Central memory CD4-positive, alpha-beta T cell (primary cell): ENCODE measurements at regions not wholly inside any gene's neighbourhood (a gene's known extent, or its start where the extent isn't known, plus 50 kb on each side); places are given as distances from the start of the nearest gene placed in this dataset.

ENCODE experiments used
- DNase-seq: peaks from one replicate; pipeline ENCODE4 v3.0.0; 2022

DNA sequence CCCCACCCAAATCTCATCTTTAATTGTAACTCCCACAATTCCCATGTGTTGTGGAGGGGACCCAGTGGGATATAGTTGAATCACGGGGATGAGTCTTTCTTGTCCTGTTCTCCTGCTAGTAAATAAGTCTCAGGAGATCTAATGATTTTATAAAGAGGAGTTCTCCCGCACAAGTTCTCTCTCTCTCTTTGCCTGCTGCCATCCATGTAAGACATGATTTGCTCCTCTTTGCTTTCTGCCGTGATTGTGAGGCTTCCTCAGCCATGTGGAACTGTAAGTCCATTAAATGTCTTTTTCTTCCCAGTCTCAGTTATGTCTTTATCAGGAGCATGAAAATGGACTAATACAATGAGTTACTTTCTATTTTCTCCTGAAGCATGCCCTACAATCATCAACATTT, 1158.5 kb downstream of the CDH18 start:
- DNase-seq = no peak

GRCh38 chr5:18850216-18850615, 1137.8 kb downstream of the CDH18 start:
- DNase-seq = no peak

GRCh38 chr5:18872978-18873377, 1115.0 kb downstream of the CDH18 start:
- no peak for DNase-seq

DNA sequence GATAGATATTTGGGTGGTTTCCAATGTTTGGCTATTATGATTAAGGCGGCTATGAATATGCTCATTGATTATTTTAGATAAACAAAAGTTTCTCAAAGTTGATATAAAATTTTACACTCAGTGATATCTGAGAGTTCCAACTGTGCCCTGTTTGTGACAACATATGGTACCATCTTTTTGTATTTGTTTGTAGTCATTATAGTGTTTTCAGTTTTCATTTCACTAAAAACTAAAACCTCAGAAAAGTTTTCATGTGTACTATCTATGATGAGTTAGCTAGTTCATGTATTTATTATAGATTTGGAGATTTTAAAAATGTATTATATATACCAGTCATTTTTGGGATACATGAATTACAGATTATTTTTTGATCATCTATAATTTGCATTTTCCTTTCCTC, 1111.4 kb downstream of the CDH18 start:
- DNase-seq = no peak

GRCh38 chr5:18881615-18882014, 1106.4 kb downstream of the CDH18 start:
- DNase-seq = no peak

DNA sequence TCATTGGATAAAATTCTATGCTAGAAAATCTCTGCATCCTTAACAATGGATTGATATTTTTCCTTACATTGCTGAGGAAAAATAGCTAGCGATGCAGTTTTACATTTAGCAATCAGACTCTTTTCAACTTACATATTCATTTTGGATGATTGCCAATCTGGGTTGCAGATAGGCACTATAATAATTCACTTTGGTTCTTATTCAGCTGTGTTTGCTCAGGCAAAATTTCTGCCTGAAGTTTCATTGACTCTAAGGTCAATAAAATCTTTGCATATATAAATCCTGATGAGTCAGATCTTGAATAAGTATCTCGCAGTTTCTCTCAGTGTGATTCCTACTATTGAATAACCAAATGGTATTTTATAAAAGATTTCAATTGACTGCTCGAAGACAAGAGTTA, 1105.8 kb downstream of the CDH18 start:
- no peak for DNase-seq

DNA sequence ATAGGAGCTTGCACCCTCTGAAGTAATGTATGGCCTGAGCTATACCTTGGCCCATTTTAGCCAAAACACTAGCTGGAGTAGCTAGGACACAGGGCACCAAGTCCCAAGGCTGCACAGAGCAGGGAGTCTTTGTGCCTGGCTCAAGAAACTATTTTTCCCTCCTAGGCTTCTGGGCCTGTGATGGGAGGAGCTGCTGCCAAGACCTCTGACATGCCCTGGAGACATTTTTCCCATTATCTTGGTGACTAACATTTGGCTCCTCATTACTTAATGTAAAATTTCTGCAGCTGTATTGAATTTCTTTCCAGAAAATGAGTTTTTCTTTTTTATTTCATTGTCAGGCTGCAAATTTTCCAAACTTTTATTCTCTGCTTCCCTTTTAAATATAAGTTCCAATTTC, 1099.2 kb downstream of the CDH18 start:
- no peak for DNase-seq

GRCh38 chr5:18900644-18901043, 1087.4 kb downstream of the CDH18 start:
- DNase-seq = no peak

DNA sequence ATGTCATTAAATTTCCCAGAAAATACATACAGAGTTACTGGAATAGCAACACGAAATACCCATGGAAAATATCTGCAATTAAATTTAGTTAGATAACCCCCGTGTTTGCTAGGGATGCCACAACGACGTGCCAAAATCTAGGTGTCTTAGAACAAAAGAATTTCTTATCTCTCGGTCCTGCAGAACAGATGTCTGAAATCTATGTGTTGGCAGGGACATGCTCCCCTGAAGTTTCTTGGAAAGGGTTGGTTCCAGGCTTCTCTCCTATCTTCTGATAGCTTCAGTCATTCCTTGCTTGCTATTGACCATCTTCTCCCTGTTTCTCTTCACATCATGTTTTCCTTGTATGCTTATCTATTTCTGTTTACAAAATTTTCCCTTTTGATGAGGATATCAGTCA, 1067.0 kb downstream of the CDH18 start:
- no peak for DNase-seq

DNA sequence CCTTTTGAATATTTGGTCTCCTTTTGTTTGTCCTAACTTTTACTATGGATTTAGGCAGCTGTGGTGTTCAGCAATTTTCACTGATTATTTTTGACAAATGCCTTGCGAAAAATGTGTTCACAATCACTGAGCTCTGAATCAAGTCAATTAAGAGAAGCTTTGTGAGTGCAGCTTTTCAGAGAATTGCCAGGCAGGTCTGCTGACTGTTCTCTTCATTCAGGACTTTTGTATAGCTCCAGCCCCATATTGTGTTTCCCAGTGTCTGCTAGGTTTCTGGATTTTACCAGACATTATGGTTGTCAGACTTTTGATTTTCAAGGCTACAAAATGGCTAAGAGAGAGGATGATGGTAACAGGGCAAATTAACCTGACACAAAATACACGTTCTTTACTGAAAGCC, 1055.9 kb downstream of the CDH18 start:
- no peak for DNase-seq

DNA sequence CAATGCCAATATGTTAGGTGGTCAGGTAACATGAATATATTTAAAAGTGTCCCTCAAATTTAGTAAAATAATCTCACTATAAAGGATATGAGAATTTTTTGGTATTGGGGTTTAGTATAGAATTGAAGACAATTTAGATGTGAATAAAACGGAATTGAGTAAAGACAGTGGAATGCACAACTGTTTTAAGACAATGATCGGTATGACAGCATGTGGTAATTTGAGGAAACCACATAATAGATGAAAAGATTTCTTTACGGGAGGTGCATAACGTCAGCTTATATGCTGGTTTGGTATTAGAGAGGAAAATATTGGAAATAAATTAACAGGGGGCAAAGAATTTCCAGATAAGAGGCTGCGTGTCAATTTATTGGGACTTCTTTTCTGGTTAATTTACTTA, 1043.2 kb downstream of the CDH18 start:
- no peak for DNase-seq

- no peak for DNase-seq
These were observed 1033.8 kb downstream of the CDH18 start for GRCh38 chr5:18954239-18954638.

DNA sequence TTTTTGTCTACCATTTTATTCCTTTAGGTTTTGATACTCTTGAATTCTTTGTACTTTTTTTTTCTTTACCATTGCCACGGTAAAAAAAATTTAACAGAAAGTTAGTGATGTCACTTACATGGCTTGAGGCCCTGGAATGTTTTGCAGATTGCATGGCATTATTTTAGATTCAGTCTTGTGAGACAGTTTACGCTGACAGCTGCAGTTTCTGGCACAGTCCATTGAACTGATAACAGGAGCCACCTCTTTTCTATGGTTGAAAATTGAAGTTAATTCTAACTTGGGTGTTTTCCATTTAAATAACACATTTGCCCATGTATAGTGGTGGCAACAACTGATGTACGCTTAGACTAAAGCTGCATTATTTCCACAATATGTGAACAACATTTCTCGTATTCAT, 1028.5 kb downstream of the CDH18 start:
- DNase-seq = no peak

DNA sequence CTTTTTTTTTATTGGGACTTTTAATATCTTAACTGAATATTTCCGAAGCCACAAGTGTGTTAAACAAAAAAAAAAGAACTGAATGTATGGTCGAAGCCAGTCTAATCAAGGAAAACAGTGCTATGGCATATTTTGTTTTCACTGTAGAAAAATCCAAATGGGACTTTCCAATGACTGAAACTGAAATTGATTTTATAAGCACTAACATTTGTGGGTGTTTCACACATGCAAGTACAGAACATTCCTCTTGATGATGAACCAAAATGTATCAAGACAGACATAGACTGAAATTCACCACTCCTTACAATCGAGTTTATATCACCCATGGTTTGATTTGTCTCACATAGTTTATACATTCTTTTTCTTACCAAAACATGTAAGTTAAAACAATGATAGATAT, 1026.8 kb downstream of the CDH18 start:
- DNase-seq = no peak

- DNase-seq = no peak
These were observed 1022.1 kb downstream of the CDH18 start for GRCh38 chr5:18965893-18966292.

DNA sequence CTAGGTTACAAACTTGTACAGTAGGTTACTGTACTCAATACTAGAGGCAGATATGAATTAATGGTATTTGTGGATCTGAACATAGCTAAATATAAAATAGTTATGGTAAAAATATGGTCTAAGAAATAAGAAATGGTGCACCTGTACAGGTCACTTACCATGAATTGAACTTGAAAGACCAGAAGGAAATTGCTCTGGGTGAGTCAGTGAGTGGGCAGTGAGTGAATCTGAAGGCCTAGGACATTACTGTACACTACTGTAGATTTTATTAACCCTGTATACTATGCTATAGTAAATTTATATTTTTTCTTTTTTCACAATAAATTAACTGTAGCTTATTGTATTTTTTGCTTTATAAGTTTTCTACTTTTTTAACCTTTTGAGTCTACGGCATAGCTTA, 1020.4 kb downstream of the CDH18 start:
- no peak for DNase-seq

GRCh38 chr5:18968966-18969365, 1019.0 kb downstream of the CDH18 start:
- DNase-seq = no peak

DNA sequence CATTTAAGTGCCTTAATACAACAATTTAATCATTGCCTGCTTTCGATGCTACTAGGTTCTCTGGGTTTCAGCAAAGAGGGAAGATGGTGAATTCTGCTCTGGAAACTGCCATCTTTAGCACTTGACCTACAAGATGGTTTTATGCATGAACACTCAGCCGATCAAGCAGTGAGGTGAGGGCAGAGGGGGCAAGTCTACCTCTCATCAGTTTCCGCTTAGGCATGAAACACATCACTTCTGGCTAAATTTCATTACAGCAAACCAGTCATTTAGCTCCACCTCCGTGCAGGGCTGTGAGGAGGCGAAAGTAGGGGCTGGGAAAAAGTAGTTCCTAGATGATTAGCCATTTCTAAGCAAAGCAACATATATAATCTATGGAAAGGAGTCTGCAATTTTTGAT, 1018.0 kb downstream of the CDH18 start:
- DNase-seq = no peak

GRCh38 chr5:18972177-18972576, 1015.8 kb downstream of the CDH18 start:
- DNase-seq = no peak

GRCh38 chr5:18975624-18976023, 1012.4 kb downstream of the CDH18 start:
- no peak for DNase-seq

- no peak for DNase-seq
These were observed 1010.1 kb downstream of the CDH18 start for GRCh38 chr5:18977880-18978279.

DNA sequence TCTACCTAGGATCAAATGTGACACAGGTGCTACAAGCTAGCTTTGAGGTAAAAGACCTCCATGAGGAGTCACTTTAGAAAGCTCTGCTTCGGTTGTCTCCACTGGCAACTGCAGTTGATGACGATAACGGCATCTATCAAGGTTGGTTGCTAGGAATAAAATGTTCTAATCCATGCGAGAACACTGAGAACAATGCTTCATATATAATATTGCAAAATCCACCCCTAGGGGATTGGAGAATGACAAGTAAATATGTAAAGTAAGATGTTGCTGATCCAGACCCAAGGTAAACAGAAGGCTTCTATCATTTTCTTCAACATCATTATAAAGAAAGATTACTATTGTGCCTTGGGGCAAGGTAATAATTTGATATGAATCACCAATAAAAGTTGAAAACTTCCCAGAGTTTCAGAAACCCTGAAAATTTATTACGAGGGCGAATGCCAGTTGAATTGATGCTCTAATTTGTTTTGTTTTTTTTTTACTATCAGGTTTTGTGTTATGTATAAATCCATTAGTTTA, 1003.4 kb downstream of the CDH18 start:
- DNase-seq = no peak

DNA sequence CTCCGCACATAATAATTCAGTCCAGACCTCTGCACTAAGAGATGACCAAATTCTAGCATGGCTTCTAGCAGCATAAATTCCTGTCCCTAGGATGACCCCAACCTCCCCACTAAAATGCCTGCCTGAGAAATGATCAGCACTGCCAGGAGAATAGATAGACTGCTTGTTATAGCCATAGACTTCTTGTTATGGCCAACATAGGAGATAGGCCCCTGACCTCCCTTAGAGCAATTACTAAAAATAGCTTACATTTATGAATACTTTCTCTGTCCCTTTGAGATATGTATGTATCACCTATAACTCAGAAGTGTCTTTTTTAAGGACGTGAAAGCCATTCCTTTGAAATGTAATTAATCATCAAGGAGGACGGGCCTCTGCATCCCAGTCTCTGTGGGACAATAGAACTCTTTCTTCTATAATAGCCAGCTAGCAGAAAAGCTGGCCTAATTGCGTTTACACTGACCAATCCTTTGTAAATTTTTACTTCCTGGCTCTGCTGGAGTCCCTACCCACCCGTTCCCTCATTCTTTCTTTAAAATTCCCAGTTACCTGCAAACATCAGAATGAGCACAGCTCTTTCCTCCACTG, 1002.7 kb downstream of the CDH18 start:
- no peak for DNase-seq

- no peak for DNase-seq
These were observed 1000.9 kb downstream of the CDH18 start for GRCh38 chr5:18987101-18987500.

- DNase-seq = no peak
These were observed 997.1 kb downstream of the CDH18 start for GRCh38 chr5:18990852-18991251.

DNA sequence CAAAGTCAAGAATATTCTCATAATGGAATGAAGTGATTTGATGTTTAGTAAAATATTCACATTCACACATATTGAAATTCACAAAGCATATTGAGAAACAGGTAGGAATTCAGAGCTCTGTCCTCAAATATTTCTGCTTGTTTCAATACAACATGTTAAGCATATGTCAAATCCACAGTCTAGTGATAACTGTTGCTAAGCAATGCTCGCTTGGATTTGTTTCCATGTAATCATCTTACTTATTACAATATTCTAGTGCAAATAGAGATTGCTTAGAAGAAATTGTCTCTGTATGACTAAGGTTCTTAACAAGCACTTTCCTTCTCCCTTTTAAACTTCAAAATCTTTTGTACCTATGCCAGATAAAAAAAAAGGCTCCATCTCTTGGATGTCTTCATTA, 995.7 kb downstream of the CDH18 start:
- no peak for DNase-seq
